ENCODE measurements at regions not wholly inside any gene's neighbourhood (a gene's known extent, or its start where the extent isn't known, plus 50 kb on each side); places are given as distances from the start of the nearest gene placed in this dataset.

DNA sequence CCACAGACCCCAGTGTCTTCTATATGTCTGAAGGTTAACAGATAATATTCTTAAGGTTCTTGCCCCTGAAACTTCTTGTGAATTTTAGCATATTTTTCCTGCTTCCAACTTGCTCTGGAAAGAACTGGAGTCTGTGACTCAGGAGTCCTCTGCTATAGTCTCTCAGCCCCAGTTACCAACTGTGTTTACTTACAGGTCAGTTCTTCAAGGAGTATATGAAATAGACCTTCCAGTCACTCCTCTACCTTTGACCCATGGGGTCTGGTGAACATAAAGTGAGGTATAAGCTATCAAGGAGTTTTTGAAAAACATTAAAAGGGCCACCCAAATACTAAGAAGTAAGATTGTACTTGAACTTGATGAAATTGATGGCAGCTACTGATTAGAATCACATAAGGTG is 139.2 kb upstream of the ROPN1 start:
- TF ChIP-seq YY1 (IDR thresholded peaks at IDR 0.05; ENCODE audit: insufficient read depth, insufficient replicate concordance, low read depth, low read length) (no peak), DR1 (CRISPR knock-in tag; IDR thresholded peaks at IDR 0.05) (no peak), MED13 (CRISPR knock-in tag; IDR thresholded peaks at IDR 0.05) (no peak), FOXP1 (IDR thresholded peaks at IDR 0.05) (no peak), FOXP1 (CRISPR knock-in tag; IDR thresholded peaks at IDR 0.05) (no peak), HCFC1 (IDR thresholded peaks at IDR 0.05; ENCODE audit: low read depth, low read length) (no peak), NBN (conservative IDR thresholded peaks at IDR 0.05) (no peak)
- TF ChIP-seq, protein P1, sequence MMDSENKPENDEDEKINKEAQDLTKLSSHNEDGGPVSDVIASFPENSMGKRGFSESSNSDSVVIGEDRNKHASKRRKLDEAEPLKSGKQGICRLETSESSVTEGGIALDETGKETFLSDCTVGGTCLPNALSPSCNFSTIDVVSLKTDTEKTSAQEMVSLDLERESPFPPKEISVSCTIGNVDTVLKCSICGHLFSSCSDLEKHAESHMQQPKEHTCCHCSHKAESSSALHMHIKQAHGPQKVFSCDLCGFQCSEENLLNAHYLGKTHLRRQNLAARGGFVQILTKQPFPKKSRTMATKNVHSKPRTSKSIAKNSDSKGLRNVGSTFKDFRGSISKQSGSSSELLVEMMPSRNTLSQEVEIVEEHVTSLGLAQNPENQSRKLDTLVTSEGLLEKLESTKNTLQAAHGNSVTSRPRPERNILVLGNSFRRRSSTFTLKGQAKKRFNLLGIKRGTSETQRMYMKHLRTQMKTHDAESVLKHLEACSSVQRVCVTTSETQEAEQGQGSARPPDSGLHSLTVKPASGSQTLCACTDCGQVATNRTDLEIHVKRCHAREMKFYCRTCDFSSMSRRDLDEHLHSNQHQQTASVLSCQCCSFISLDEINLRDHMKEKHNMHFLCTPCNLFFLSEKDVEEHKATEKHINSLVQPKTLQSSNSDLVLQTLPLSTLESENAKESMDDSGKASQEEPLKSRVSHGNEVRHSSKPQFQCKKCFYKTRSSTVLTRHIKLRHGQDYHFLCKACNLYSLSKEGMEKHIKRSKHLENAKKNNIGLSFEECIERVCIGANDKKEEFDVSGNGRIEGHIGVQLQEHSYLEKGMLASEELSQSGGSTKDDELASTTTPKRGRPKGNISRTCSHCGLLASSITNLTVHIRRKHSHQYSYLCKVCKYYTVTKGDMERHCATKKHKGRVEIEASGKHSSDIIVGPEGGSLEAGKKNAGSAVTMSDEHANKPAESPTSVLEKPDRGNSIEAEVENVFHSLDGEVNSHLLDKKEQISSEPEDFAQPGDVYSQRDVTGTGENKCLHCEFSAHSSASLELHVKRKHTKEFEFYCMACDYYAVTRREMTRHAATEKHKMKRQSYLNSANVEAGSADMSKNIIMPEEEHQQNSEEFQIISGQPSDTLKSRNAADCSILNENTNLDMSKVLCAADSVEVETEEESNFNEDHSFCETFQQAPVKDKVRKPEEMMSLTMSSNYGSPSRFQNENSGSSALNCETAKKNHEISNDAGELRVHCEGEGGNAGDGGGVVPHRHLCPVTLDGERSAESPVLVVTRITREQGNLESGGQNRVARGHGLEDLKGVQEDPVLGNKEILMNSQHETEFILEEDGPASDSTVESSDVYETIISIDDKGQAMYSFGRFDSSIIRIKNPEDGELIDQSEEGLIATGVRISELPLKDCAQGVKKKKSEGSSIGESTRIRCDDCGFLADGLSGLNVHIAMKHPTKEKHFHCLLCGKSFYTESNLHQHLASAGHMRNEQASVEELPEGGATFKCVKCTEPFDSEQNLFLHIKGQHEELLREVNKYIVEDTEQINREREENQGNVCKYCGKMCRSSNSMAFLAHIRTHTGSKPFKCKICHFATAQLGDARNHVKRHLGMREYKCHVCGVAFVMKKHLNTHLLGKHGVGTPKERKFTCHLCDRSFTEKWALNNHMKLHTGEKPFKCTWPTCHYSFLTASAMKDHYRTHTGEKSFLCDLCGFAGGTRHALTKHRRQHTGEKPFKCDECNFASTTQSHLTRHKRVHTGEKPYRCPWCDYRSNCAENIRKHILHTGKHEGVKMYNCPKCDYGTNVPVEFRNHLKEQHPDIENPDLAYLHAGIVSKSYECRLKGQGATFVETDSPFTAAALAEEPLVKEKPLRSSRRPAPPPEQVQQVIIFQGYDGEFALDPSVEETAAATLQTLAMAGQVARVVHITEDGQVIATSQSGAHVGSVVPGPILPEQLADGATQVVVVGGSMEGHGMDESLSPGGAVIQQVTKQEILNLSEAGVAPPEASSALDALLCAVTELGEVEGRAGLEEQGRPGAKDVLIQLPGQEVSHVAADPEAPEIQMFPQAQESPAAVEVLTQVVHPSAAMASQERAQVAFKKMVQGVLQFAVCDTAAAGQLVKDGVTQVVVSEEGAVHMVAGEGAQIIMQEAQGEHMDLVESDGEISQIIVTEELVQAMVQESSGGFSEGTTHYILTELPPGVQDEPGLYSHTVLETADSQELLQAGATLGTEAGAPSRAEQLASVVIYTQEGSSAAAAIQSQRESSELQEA (CRISPR knock-in tag; IDR thresholded peaks at IDR 0.05; ENCODE audit: not compliant biosample characterization): no peak

Measured in HepG2 (cell line).